HG03439 (cell line): ENCODE measurements at regions not wholly inside any gene's neighbourhood (a gene's known extent, or its start where the extent isn't known, plus 50 kb on each side); places are given as distances from the start of the nearest gene placed in this dataset.

ENCODE experiments used
- ATAC-seq: cut with Tn5 transposase; IDR thresholded peaks from one replicate; pipeline ENCODE4 v1.9.1; 2021; ENCODE audit warnings: mild to moderate bottlenecking, moderate library complexity; ENCODE audit not compliant: unreplicated experiment

GRCh38 chr4:165666836-165667235, 206.2 kb upstream of the TLL1 start:
- no peak for ATAC-seq

DNA sequence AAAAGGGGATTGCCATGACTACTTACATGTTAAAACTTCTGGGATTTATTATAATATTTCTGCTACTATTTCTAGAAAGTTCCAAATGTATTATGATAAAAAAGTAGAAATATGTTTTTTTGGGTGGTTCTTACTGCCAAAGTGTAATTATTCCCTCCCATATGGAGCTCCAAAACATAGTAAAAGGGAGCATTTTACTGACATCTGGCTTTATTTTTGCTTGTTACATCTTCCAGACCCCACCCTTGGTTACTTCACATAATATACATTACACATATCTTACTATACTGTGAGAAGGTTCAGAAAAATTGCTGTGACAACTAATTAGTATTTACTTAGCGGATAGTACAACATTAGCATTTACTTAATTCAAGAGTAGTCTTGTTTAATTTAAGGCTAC, 205.1 kb upstream of the TLL1 start:
- ATAC-seq = no peak

GRCh38 chr4:165668694-165669093, 204.3 kb upstream of the TLL1 start:
- no peak for ATAC-seq

DNA sequence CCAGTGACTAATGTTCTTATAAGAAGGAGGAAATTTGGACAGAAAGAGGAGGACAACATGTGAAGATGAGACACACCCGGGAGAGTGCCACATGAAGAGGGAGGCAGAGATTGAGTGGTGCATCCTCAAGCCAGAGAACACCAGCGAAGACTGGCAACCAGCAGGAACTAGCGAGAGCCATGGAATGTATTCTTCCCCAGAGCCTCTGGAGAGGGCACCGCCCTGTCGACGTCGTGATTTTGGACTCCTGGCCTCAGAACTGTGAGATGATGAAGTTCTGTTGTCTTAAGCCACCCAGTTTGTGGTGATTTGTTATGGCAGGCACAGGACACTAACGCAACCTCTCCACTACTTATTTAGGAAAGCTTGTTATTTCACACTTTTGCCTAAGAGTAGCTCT, 196.0 kb upstream of the TLL1 start:
- no peak for ATAC-seq

GRCh38 chr4:165678236-165678935, 194.7 kb upstream of the TLL1 start:
- ATAC-seq = no peak

DNA sequence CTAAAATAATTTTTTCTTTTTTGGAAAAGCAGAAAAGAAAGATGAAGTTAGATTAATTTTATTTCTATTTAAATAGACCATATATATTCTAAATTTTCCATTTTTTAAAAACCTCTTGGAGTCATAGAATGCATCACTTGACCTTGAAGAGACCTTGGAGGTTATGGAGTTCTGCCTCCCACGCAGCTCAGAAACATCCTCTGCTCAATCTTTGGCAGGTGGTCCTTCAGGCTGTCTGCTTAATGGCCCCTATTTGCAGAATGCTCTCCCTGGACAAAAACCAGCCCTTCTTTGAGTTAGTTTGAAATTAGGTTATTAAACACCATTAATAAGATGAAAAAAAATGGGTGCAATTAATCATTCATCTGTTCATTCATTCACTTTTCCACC, 194.1 kb upstream of the TLL1 start:
- ATAC-seq = no peak

GRCh38 chr4:165680821-165681220, 192.2 kb upstream of the TLL1 start:
- ATAC-seq = no peak

DNA sequence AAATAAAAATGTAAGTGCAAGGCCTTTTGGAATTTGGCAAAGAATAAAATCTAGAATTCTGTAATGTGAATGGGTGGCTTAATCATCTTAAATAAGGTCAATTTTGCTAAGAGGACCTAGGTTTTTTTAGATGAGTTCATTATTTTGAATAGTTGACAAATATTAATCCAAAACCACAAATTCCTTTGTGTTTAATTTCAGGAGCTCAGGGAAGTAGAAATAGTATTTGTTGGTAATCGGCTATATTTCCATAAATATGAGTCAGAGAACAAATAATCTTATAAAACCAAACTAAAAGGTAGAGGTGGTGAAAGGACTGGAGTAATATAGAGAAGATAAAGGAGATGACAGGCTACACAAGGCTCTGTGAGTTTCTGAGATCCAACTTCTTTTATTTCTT, 190.4 kb upstream of the TLL1 start:
- ATAC-seq = no peak

- ATAC-seq = no peak
These were observed 188.7 kb upstream of the TLL1 start for GRCh38 chr4:165684177-165684805.

GRCh38 chr4:165686756-165687155, 186.3 kb upstream of the TLL1 start:
- ATAC-seq = no peak

- ATAC-seq = no peak
These were observed 183.9 kb upstream of the TLL1 start for GRCh38 chr4:165689159-165689558.

DNA sequence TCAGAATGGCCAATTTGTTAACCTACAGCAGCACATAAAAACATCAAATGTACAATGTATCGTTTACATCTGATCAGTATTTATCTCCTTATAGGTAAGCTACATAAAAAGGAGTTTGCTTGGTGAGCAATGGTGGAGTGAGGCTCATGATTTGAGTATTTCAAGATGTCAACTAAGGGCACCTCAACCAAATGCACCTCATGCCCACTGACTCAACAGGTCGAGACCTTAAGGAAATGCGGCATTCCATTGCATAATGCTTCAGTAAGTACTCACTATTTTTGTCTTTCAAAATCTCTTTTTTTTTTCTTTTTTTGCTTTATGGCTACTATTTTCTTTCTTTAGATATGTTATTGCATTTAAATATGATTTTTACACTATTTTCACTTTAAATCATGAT, 181.0 kb upstream of the TLL1 start:
- ATAC-seq = no peak

DNA sequence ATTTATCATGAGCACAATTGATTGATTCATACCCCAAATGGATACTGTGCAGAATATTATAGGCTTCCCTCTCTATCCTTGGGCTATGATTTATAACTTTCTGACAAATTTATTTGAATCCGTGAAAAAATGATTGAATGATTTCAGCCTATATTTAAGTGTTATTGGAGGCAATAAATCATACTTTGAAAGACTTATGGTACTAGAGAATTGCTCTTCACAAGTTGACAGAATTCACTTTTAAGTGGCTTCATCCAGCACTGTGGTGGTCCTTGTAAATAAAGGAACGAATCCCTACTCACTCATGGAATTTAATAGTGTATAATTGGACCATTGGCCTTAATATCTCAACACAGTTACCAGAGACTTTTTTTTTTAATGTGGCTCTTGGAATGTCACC, 174.8 kb upstream of the TLL1 start:
- ATAC-seq = no peak

DNA sequence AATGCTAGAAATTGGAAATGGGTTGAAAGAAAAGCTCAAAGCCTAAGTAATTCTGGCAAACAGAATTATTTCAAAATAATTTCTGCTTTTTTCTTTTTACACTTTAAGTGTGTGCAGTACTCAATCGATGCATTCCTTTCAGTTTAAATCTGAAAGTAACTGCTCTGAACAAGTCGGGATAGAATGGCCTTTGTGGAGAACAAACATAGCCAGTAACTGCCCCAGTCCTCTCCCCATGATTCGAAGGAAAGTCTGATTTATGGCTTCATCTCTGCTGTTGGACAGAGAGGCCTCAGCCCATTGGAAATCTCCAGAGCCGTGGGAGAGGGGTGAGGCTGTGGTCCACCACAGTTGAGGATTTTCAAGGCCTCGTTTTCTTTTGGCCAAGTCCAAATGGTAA, 174.0 kb upstream of the TLL1 start:
- no peak for ATAC-seq

DNA sequence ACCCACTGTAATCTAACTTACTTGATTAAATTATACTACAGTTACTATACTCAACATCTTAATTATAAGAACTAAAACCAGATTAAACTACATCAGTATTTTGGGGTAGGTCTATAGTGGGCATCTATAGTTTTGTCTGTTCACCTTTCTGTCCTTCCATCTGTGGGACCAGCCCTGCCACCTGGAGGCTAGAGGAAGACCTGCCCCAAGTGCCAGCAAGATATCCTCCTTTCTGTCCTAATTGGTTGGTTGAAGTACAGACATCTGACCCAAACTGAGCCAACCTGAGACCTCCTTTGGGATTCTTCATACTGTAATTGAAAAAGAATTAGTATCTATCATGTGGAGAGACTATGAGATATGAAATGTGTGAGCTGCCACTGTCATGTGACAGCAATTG, 172.2 kb upstream of the TLL1 start:
- no peak for ATAC-seq

DNA sequence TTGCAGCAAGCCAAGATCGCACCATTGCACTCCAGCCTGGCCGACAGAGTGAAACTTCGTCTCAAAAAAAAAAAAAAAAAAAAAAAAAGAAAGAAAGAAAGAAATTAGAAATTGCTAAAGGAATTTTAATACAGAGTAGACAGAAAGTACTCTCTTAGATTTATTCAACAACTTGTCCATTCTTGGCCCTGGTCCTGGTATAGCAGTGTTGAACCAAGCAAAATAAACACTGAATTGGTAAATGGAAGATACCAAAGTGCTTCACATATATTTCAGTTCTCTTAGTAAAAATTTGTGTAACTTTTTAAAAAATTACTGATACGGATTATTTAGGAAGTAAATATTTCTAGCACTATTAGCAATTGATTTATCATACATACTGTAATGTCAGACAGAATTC, 165.9 kb upstream of the TLL1 start:
- ATAC-seq = no peak

DNA sequence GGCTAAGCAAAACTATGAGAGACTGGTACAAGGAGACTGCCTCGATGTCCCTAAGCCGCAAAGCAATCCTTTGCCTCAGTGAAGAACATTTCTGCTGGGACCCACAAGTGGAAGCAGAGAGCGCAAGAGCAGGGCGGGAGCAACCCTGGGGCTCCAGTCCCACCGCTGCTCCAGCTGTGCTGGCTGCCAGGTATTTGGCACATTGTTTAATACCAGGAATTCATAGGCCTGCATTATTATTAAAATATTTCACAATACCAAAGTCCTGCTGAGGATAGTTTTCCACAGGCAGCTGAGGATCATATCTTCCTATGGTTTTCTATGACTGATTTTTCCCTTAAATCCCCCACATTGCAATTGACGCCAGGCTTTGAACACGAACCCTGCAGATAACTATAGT, 163.5 kb upstream of the TLL1 start:
- no peak for ATAC-seq

GRCh38 chr4:165709973-165710526, 163.0 kb upstream of the TLL1 start:
- ATAC-seq = no peak

DNA sequence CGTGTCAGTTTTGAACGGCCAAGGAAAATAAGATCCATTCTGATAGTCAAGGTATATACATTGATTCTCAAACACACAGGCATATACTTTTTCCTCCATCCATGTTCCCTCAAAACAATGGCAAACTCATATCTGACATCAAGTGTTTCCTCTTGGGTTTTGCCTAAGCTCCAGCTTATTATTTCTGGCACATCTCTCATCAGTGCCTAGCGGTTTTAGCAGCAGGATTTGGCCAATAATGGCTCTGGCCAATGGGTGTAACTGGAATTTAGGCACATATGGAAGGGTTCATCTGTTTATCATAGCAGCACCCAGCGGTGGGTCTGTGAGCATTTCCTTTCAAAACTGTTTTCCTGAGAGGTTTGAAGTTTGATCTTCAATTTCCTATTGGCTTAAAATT, 161.6 kb upstream of the TLL1 start:
- ATAC-seq = no peak

DNA sequence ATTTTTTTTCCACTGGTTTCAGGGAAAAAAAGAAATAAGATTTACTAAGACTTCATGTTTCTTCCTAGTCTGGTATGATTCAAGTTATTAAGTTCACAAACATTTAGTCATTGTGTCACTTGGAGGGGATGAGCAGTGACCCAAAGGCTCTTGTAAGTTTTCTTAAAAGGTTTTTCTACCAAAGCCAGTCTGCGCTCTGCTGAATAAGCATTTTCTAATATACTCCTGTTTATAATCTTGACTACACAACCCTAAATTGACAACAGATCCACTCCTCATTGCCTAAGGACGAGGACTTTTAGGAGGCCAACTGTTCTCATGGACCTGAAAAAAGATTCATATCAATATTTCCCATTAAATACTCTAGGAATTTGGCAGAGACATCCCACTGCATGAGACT, 161.1 kb upstream of the TLL1 start:
- no peak for ATAC-seq

DNA sequence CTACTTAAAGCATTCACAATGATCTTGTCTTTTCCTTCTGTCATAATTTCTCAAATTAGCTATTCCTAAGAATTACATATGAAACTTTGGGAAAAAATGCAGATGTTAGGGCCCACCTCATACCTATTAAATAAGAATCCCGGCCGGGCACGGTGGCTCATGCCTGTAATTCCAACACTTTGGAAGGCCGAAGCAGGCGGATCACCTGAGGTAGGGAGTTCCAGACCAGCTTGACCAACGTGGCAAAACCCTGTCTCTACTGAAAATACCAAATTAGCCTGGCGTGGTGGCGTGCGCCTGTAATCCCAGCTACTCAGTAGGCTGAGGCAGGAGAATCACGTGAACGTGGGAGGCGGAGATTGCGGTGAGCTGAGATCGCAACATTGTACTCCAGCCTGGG, 158.4 kb upstream of the TLL1 start:
- ATAC-seq = no peak

- ATAC-seq = no peak
These were observed 157.8 kb upstream of the TLL1 start for GRCh38 chr4:165715211-165715610.

DNA sequence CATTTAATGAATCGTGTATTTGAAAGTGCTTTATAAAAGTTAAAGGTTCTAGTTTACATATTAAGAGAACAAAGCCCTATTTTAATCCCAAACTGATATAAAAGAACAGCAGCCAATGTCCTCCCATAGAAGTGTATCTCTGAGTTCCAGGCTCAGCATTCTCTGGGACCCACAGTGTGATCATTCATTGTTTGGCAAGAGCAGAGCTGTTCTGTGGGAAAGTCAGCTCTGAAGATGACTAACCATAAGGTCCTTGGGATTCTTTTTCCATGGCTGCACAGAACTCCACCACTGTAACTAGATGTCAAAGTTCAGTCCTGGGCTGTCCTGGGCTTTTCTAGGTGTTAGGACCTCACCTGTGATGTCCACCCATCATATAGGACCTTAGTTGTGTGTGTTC, 157.0 kb upstream of the TLL1 start:
- no peak for ATAC-seq
